ENCODE measurements at regions not wholly inside any gene's neighbourhood (a gene's known extent, or its start where the extent isn't known, plus 50 kb on each side); places are given as distances from the start of the nearest gene placed in this dataset. TPM values are rescaled to one million over a fixed set of nuclear protein-coding genes. Genes with fewer than 3 reads are reported as not detected.
"Not testable (repeated sequence)": the region's sequence is repeated elsewhere in the genome, so short reads cannot be mapped to it uniquely, and the experiment has no call there.

DNA sequence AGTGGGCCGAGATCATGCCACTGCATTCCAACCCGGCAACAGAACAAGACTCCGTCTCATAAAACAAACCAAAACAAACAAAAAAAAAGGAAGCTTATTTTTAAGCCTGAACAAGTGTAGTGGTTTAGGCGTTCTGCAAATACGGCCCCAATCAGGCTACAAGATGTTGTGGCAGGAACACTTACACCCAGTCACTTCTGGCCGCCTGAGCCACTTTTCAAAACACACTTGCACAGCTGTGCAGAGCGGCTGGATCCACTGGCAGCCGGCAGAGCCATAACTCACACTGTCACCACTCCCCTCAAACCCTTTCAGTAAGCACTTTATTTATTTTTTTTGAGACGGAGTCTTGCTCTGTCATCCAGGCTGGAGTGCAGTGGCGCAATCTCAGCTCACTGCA, 81.0 kb upstream of the FRG2C start:
- not testable (repeated sequence) for DNase-seq (ENCODE audit: low read depth)

DNA sequence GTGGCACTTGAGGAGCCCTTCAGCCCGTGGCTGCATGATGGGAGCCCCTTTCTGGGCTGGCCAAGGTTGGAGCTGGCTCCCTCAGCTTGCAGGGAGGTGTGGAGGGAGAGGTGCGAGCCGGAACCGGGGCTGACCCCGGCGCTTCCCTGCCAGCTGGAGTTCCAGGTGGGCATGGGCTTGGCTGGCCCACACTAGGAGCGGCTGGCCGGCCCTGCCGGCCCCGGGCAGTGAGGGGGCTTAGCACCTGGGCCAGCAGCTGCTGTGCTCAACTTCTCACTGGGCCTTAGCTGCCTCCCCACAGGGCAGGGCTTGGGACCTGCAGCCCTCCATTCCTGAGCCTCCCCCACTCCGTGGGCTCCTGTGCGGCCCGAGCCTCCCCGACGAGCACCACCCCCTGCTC, 76.4 kb upstream of the FRG2C start:
- DNase-seq (ENCODE audit: low read depth): not testable (repeated sequence)

DNA sequence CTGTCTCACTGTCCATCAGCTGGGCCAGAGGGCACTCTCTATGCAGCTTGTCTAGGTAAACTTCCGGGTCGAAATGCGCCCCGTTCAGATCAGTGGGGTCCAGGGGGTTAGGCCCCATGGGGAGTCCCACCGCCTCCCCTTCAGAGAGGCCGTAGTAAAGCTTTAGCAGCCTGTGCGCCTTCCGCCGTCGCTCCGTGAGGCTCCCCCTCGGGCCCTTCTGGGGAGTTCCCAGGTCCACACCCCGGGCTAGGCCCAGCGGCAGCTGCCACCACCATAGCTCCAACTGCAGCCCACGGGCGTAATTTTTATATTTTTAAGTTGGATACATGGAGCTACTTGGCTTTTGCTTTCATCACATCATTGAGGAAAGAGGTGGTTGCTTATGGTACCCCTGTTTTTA, 73.7 kb upstream of the FRG2C start:
- not testable (repeated sequence) for DNase-seq (ENCODE audit: low read depth)

DNA sequence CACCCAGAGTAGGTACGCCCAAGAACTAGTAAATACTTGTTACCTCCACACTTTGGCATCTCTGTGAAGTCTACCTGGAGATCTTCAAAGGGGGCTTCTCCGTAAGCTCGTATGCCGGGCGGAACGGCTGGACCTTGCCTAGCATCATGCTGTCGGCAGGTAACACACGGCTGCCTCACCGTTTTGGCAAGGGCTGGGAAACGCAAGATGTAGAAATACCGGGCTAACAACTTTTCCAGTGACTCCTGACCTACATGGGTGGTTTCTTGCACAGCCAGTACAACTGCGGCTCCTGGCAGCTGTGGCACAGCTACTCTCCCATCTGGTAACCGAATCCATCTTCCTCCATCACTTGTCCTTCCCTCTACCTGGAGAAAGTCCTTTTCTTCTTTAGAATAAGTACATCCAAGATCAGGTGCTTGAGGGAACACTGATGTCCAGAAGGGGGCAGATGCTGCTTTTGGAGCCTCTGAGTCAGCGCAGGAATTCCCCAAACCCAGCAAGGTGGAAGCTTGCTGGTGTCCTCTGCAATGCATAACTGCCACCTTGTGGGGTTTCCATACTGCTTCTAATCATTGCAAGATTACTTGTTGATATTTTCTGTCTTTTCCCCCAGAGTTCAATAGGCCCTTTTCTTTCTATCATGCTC, 59.7 kb upstream of the FRG2C start:
- peak; percentile 42 for DNase-seq (ENCODE audit: low read depth)

DNA sequence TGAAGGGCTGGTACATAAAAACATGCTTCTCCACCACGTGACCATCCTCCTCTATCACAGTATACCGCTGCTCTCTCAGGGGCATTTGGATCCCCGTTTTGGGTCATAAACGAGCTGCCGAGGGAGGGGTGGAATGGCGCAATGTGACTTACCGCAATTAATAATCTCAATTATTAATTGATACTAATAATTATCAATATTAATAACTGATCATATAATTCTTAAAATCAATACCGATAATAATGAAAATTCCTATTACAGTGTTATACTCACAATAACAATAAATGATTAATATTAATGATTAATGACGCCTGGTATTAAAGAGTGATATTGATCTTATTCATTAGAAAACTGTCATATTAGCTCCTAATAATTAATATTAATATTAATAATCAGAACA, 56.1 kb upstream of the FRG2C start:
- DNase-seq (ENCODE audit: low read depth): not testable (repeated sequence)

- DNase-seq (ENCODE audit: low read depth): not testable (repeated sequence)
These were observed 54.5 kb upstream of the FRG2C start for GRCh38 chr3:75609598-75609997.

GRCh38 chr3:75610773-75611172, 53.4 kb upstream of the FRG2C start:
- no peak for DNase-seq (ENCODE audit: low read depth)

DNA sequence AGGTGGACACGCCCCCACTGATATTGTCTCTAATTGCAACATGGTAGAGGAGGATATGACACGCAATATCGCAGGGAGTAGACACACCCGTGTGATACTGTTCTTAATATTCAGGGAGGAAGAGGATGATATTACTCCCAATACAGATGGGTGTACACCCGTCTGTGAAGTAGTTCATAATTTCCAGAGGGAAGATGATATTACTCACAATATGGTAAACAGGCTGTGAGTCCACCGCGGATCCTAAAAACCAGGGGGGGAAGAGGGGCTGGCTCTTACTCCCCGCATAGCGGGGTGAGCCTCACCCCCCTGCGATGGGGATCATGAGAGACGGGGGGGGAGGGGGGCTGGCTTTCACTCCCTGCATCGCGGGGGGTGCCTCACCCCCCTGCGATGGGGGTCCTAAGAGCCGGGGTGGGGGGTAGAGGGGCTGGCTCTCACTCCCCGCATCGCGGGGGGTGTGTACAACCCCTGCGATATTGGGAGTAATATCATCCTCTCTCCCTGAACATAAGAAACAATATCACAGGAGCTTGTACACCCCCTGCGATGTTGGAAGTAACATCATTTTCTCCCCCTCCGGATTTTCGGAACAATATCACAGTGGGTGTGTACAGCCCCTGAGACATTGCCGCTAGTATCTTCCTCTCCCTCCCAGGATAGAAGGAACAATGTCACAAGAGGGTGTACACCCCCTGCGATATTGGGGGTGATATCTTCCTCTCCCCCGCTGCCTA, 52.2 kb upstream of the FRG2C start:
- not testable (repeated sequence) for DNase-seq (ENCODE audit: low read depth)

Small RNAs in the stretch of these regions (small RNA-seq; reads per million reads assigned to genes)
- not detected for gene AC139453.1
- not detected for gene LSP1P2
- gene MIR4444-2: not detected
- not detected for gene RN7SL294P
- not detected for gene SNRPCP10

Data from HT1080 (cell line).